ENCODE measurements at regions not wholly inside any gene's neighbourhood (a gene's known extent, or its start where the extent isn't known, plus 50 kb on each side); places are given as distances from the start of the nearest gene placed in this dataset.

DNA sequence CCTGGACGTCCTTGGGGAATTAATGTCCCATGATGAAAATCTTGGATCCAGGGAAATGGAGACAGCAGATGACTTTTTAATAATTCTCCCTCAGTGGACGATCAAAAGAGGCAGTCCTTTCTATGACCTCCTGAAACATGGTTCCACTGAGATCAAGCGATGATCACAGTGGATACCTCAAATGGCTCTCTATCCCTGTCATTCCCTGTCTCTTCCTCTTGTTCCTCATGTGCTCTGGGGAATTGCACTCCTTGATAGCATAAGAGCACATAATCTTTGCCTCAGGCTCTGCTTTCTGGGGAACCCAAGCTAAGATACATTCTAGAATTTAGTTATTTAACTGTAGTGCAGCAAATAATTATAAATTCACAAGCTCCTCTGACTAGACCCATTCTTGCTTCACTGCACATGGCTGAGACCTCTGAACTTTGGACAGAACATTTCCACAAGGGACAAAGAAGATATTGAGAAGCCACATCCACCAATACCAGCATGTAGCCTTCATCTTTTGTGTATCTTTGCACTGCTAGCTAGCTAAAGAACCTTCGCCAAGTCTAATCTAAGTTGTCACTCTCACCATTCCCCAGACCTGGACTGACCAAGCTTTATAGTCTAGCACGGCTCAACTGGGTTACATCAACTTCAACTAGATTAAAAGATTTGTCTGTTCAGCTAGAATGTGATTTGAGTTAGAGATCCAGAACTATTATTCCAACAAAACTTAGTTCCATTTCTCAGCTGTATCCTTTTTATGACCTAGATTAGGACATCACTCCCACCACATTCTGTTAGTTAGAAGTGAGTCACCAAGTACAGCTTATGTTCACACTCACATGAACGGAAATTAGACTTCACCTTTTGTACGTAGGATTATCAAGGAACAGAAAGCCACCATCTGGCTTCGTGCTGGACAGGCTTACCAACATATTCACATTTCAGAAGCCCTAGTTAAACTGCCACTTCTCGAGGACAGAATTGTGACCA is 142.7 kb downstream of the SUCLA2 start:
- TF ChIP-seq EZH2phosphoT487 (IDR thresholded peaks at IDR 0.05; ENCODE audit: insufficient read depth, low read depth) (peak; percentile 82; the same call in 1 of the 2 replicates), EZH2 (IDR thresholded peaks at IDR 0.05; ENCODE audit: insufficient read depth, poor library complexity, severe bottlenecking) (no peak)
